HG03135 (cell line): ENCODE measurements at regions not wholly inside any gene's neighbourhood (a gene's known extent, or its start where the extent isn't known, plus 50 kb on each side); places are given as distances from the start of the nearest gene placed in this dataset.
A peak's percentile ranks its signal among the peaks of the same experiment; 100 is the strongest.

Experiments
- ATAC-seq: cut with Tn5 transposase; IDR thresholded peaks from one replicate; pipeline ENCODE4 v1.9.1; 2021; ENCODE audit warnings: mild to moderate bottlenecking, moderate library complexity; ENCODE audit not compliant: unreplicated experiment

DNA sequence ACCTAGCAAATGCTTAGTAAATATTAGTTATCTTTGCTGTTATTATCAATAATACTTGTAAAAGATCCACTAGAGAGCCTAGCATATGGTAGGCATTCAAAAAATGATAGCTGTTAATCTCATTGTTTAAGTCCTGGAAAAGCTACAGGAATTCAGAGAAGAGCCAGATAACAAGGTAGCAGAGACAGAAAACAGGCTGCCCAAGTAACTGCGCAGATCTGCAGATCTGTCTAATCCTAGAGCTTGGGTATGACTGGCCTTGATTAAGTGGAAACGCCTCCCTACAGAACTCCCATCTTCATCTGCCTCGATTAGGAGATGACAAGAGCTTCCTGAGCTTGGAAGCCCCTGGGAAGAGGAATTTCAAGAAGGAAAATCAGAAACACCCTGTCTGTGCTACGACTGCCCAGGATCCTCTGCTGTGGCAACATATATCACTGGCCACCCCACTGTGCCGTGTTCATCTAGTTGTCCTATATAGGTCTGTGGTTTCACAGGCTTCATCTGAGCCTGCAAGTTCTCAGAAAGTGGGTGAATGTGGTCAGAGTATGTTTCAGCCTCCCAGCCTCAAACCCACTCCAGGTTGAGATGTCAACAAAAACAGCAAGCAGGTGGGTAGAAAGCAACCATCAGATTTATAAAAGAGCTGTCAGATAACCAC, 151.5 kb upstream of the PKDCC start:
- peak; percentile 90 for ATAC-seq

DNA sequence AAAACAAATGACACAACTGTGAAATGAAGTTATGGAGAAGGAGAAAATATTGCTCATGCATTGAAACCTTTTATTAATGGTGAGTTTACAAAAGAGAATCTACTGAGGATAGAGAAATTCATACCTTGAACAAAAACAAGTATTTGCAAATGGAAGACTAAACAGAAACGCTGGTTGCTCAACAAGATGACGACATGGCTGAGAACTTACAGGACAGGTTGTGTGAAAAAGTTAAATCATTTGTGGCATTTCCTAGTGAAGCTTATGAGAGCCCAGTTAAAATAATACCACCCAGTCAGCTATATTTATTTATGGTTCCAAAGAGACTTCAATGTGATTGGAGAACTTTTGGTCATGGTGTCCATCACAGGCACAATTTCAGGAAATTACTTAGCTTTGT, 148.6 kb upstream of the PKDCC start:
- ATAC-seq, result no peak

DNA sequence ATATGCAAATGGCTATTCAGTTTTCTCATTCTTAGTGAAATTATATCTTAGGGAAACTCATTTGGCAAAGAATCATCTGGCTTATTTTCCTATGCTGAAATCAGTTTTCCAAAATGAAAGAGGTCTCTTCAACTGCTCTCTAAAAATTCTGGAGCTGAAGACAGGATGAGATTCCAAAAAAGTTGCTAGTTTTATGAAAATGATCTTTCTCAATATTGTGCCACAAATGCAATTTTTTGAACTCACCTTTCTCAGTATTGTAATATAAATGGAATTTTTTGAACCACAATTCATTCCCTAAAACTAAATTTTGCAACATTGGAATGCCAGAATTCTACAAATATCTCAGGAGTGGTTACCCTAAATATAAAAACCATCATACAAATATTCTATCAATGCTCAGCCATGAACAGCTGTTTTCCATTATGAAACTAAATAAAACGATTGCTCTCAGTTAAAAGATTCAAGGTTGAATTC, 147.7 kb upstream of the PKDCC start:
- ATAC-seq, result no peak

DNA sequence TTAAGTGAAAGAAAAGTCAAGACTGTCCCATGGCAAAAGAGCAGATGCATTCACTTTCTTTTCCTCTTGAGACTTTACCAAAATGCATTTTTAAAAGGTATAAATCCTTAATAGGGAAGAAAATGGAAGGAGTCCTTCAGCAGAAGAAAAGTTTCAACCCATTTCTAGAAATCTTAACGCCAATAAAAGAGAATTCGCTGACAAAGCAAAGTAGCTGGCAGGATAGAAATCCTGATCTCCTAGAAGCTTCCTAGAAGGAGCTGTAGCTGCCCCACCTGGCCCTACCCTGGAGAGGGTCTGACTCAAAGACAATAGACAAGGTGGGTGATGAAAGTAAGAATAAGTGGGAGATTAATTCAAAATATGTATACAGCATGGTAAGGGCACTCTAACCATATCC, 144.9 kb upstream of the PKDCC start:
- ATAC-seq, result no peak

DNA sequence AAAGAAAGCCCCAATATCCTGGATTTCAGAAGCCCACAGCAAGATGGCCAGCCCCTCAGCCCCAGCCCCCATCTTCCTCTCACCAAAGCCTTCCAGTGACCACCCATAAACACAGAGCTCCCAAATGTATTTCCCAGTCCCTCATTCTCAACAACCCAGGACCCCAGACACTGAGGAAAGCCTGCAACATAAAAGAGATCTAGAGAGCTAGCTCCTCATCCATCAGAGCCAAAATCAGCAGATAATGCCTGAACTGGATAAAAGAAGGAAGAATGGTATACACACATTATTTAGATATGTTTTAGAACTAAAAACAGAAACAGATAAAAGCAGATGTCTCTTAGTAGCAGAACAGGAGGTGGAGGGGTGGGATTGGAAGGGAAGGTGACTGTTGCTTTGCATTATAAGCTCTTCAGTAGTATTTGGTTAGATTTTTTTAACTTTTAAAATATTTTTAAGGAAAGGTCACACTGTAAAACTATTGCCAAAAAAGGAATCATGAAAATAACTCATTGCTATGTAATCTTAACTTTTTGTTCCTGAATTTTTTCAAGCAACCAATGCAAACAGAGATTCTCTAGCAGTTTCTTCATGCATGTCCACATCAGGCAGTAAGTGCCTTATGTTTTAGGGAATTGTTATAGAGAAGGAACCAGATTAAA, 144.2 kb upstream of the PKDCC start:
- no peak for ATAC-seq

DNA sequence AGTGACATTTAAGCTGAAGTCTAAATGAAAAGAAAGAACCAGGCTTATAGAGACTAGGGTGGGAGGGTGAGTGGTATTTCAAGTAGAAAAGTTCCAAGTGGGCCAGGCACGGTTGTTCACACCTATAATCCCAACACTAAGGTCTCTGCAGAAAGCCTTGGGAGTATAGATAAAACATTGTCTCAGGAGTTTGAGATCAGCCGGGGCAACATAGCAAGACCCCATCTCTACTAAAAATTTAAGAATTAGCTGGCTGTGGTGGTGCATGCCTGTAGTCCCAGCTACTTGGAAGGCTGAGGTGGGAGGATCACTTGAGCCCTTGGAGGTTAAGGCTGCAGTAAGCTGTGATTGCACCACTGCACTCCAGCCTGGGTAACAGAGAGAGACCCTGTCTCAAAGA, 143.4 kb upstream of the PKDCC start:
- no peak for ATAC-seq

DNA sequence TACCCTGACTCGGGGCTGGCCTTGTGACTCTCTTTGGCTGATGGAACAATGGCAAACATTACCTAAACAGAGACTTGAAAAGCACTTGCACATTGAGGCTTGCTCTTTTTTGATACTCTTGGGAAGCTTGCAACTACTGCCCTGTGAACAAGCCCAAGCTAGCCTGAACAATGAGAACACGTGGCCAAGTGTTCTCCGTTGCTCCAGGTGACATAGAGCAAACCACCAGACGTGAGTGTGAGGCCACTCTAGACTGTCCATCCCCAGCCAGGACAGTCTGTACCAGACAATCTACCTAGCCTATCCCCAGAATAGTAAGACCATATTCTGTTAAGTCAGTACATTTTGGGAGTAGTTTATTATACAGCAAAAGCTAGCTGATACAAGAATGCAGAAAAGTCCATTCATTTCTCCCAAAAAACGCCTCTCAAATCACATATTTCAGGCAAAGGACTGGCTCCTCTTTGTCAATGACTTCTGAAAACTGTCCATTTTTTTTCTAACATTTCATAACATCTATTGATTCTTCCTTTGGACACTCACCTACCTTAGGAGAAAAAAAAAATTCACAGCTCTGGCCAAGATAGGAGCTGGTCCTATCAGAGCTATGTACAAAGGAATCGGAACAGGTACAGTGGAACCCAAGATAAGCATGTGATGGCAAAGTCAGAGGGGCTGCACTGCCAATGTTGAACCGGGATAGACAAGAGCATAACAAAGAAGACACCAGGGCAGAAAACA, 142.1 kb upstream of the PKDCC start:
- ATAC-seq, result no peak

DNA sequence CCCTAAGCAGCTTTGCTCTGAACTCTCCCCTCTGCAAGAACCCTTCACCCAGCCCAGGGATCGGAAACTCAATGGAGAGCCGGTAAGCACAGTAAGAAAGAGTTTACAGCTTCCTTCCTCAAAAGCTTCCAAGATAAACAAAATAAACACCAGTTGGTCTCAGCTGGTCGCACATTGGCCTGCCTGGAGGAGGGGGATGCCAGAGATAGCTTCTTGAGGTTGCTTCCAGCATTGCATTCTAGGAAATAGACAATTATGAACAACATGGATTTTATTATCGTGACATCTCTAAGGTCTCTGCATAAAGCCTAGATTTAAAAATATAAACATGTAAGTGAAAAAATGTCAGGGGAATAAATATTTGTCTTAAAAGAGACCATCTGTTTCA, 141.5 kb upstream of the PKDCC start:
- ATAC-seq, result no peak

DNA sequence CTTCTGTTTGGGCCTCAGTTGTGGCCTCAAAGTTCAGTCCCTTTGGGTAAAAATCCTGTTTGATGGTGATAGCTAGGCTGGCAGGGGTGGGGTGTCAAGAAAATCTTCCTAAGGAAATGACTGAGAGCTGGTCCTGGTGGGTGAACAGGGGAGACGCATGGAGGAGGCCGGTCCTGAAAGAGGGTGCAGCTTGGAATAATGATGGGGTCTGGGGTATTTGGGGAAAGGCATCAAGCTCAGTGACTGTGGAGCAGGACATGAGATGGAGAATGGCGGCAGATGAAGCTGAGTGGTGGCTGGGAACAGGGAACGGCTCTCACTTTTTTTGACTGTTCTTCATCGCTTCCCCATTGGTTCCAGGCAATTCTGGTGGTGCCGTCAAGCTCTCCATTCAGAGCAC, 140.7 kb upstream of the PKDCC start:
- ATAC-seq, result no peak

DNA sequence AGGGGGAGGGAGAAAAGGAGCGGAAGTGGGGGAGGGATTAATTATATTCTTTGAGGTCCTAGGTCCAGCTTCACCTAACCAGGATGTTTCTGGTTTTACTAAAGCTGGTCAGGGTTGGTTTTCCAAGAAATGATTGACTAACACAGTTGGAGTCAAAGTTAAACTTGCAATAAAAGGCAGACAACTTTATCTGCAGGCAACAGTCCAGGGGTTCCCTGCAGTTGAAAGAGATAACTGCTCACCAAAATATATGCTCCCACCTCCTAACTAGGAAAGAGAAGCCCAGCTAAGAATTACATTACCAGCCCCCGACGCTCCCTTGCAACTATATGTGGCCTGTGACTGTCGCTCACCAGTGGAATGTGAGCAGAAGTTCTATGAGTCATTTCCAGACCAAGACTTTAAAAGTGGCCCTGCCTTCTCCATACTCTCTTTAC, 140.0 kb upstream of the PKDCC start:
- ATAC-seq, result no peak

DNA sequence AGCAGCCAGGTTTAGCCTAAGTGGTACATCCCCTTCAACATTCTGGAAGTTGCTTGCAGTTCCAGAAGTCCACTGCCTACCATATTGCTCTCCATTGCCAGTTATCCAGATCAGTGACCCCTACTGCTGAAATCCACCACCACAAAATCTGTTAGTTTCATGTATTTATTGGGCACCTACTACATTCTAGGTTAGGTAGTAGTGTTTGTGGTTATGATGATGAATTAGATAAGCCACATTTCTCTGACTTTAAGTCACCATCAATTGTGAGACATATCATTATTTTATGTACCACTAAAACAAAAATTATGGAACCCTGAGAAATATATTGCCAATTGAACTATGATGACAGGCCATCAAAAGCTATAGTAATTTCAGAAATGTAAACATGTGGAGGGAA, 139.5 kb upstream of the PKDCC start:
- ATAC-seq, result no peak

DNA sequence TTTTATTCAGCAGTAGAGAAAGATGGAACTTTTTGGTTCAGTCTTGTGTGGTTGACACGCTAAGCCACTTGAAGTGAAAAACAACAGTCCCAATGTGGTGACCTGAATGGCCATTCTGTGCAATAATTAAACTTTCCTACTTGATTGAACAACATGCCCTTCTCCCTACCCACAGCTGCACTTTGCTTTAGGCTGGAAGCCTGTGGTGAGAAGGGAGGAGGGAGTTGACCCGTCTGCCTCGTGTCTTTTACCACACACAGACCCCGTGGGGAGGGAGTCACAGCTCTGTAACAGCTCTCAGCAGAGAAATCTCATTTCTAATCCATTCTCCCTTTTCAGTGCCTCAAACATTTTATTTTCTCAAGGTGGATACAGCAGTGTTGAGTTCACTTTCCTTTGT, 138.2 kb upstream of the PKDCC start:
- ATAC-seq, result no peak

DNA sequence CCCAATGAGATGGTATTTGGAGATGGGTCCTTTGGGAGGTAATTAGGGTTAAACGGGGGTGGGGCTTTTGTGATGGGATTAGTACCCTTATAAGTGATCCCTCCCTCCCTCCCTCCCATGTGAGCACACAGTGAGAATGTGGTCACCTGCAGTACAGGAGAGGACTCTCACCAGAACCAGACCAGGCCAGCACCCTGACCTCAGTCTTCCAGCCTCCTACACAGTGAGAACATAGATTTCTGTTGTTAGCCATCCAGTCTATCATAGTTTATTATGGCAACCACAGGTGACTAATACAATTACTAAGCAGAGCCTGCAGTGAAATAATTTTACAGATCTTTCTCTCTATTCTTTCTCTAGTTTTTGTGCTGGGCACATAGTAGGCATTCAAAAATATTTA, 137.7 kb upstream of the PKDCC start:
- no peak for ATAC-seq

DNA sequence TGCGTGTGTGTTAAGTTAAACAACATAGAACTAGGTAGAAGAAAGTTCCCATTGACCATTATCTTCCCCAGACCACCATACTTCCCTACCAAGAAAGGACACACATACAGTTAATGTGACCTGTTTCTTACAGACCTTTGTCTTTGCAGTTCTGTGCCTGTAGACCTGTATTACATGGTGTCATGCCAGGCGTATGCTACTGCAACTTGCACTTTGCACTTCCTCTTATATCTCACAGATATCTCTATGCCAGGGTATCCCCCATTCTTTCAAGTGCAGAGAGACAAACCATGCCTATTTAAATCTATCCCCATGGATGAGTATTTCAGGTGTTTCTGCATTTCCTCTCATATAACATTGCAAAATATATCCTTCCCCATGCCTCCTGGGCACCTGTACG, 136.8 kb upstream of the PKDCC start:
- no peak for ATAC-seq

DNA sequence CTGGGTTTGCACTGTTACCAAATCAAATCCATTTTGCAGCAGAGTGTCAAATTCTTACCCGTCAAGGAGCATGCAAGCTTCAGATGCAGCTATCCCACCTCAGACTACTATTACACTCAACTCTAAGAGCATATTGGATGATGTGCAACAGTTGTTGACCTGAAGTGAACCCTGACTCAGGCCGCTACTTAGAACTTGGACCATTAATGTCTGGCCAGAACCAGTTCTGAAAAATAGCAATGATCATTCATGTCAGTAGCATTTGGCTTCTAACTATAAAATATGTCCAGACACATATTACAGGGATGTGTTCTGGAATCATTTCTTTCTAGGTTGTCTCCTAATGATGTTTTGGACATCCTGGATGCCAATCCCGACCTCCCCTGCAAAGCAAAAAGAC, 135.5 kb upstream of the PKDCC start:
- ATAC-seq, result no peak

DNA sequence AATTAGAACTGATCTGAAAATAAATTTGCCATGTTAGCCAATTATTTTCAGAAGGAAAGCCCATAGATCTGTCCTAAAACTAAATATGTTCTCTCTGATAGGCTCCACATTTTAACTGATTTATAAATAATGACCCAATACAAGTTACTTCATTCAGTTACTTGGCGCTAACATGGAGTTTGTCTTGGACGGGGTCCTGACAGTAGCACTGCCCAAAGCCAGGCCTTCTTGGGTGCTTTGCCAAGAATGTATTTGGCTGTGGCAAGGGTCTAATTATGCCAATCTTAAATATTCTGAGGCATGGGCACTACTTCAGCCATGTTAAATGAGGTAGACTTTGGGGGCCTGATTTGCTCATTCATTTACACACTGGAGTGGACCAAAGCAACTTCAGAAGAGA, 135.0 kb upstream of the PKDCC start:
- ATAC-seq, result no peak

DNA sequence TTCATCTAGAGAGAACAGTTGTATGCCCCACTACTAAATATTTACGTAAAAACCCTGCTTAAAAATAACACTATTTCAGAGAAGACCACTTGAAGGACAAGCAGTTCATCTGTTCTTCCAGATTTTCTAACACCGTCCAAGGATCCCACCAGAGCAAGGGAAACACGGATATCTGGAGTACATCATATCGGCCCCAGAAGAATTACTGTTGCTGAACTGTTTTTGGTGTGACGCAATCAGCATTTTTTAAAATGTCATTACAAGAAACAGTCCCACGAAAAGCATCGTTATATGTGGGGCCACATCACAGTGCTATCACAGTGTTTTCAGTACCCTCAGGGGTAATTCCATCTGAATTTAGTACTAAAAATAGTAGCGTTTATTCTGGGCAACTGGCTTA, 134.5 kb upstream of the PKDCC start:
- no peak for ATAC-seq

DNA sequence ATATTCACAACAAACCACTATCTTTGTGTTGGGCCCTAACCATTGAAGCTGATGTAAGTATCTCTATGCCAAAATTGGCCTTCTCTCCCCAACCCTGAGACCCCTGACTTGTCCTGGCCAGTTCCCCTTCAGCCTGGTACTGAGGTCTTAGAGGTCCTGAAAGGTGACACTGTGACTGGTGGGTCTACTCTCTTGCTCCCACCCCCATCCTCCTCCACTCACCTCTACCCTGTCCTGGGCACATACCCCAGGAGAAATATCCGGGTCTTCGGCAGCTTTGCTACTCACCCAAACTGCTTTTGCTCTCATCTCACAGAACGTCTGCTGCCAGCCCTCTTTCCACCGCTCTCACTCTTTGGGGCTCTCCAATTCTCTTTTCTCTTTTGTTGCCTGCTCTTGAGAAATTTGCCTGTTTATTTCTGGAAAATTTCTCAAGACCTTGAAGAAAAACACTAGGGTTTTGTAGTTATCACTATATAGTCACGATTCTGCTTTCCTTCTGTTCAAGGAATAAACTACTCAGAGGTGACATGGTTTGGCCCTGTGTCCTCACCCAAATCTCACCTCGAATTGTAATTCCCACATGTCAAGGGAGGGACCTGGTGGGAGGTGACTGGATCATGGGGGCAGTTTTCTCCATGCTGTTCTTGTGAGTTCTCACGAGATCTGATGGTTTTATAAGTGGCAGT, 133.8 kb upstream of the PKDCC start:
- no peak for ATAC-seq

DNA sequence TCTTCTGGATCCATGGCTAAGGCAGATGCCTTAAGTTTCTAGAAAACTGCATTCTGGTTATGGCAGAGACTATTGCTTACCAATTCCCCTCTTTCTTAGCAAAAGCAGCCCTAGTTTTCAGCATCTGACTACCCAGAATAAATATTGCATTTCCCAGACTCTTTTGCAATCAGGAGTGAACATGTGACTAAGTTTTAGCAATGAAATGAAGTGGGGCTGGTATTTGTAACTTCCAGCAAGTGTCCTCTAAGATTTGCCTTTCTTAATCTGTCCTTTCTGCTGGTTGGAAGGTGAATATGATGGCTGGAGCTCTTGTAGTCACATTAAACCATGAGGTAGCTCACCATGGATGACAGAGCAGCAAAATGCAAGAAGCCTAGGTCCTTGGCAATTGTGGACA, 132.9 kb upstream of the PKDCC start:
- no peak for ATAC-seq

DNA sequence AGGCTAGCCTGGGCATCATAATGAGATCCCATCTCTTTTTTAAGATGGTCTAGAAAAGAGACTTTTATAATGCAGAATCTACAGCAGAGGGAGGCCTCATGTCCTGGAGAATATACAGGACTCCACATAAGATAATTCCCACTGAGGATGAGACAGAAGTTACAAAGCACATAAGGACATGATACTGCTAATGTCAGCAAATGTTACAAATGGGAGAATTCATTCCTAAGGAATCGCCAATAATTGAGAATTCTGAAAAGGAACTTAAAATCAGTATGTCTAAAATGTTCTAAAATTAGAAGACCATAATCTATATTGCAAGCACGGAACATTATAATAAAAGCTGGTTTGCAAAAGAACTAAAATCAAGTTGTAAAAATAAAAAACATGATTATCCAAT, 131.6 kb upstream of the PKDCC start:
- no peak for ATAC-seq

DNA sequence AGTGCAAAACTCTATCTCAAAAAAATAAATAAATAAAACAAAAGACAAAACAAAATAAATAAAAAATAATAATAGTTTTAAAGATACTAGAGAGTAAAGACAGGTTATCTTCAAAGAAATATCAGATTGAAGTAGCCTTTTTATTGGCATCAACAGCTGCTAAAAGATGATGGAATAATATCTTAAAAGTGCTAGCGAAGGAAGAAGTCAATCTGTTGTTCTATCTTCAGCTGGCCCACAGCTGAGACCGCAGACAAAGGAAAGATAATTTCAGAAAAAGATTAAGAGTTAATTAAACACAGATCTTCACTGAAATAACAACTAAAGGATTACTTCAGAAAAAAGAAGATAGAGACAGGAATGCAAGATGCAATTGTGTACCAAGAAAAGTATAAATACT, 130.2 kb upstream of the PKDCC start:
- no peak for ATAC-seq

DNA sequence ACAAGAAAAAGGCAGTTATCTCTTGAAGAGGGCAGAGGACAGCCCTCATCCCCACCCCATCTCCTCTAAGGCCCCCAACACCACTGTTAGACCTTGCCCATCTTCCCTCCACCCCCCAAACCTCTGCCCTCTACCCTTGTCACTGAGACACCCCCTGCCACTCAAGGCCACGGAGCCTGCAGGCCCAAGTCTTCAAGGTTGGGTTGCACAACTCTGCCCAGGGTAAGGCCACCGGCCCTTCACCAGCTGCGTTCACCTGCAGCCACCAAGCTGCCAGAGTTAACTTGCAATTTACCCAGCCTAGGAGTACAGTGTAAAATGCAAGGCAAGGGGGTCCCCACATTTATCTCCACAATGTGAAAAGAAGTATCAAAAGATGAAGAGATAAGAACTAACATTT, 128.7 kb upstream of the PKDCC start:
- no peak for ATAC-seq
